H9 (cell line): ENCODE measurements at regions not wholly inside any gene's neighbourhood (a gene's known extent, or its start where the extent isn't known, plus 50 kb on each side); places are given as distances from the start of the nearest gene placed in this dataset.

ENCODE experiments used
- DNase-seq: peaks from one replicate; pipeline ENCODE4 v3.0.0-alpha.2; 2017
- H2AFZ ChIP-seq: one replicate; pipeline ENCODE4 v1.6.1; 2013; ENCODE audit warnings: mild to moderate bottlenecking, low read length, control low read depth, moderate library complexity
- H2AK5ac ChIP-seq: 2 replicates; pipeline ENCODE4 v1.6.1; 2013; ENCODE audit warnings: low read length, control low read depth, mixed read lengths; ENCODE audit not compliant: insufficient read length
- H2BK120ac ChIP-seq: one replicate; pipeline ENCODE4 v1.6.1; 2013; ENCODE audit warnings: low read depth, mild to moderate bottlenecking, low read length, control low read depth, inconsistent platforms; ENCODE audit not compliant: poor library complexity, severe bottlenecking
- H2BK12ac ChIP-seq: 2 replicates; pipeline ENCODE4 v1.6.1; 2013; ENCODE audit warnings: low read length, control low read depth, mixed read lengths, low read depth; ENCODE audit not compliant: insufficient read length
- H2BK15ac ChIP-seq: 2 replicates; pipeline ENCODE4 v1.6.1; 2013; ENCODE audit warnings: low read depth, low read length, control low read depth
- H2BK20ac ChIP-seq: one replicate; pipeline ENCODE4 v1.6.1; 2013; ENCODE audit warnings: low read depth, mild to moderate bottlenecking, low read length, control low read depth, inconsistent platforms; ENCODE audit not compliant: poor library complexity, severe bottlenecking
- H2BK5ac ChIP-seq: 2 replicates; pipeline ENCODE4 v1.6.1; 2013; ENCODE audit warnings: low read length, control low read depth, mixed read lengths; ENCODE audit not compliant: insufficient read length
- H3K14ac ChIP-seq: 2 replicates; pipeline ENCODE4 v1.6.1; 2013; ENCODE audit warnings: low read length, control low read depth; ENCODE audit not compliant: insufficient read depth
- H3K18ac ChIP-seq: 2 replicates; pipeline ENCODE4 v1.6.1; 2013; ENCODE audit warnings: low read depth, mild to moderate bottlenecking, mixed read lengths, low read length, control low read depth; ENCODE audit not compliant: insufficient read length
- H3K23ac ChIP-seq: 2 replicates; pipeline ENCODE4 v1.6.1; 2013; ENCODE audit warnings: low read length, control low read depth, mixed read lengths, low read depth; ENCODE audit not compliant: insufficient read length
- H3K23me2 ChIP-seq: 2 replicates; pipeline ENCODE4 v1.6.1; 2013; ENCODE audit warnings: low read depth, mild to moderate bottlenecking, mixed read lengths, low read length, control low read depth; ENCODE audit not compliant: insufficient read length, poor library complexity, severe bottlenecking
- H3K27ac ChIP-seq: 2 replicates; pipeline ENCODE4 v1.5.1; 2013; ENCODE audit warnings: low read length, control low read depth, mixed read lengths, low read depth; ENCODE audit not compliant: insufficient read length
- H3K27me3 ChIP-seq: 2 replicates; pipeline ENCODE4 v1.6.1; 2013; ENCODE audit warnings: low read length, control low read depth, inconsistent platforms; ENCODE audit not compliant: insufficient read depth
- H3K4ac ChIP-seq: 2 replicates; pipeline ENCODE4 v1.6.1; 2013; ENCODE audit warnings: low read depth, mild to moderate bottlenecking, control low read depth, inconsistent platforms, low read length, moderate library complexity
- H3K4me1 ChIP-seq: 2 replicates; pipeline ENCODE4 v1.6.1; 2013; ENCODE audit warnings: low read length, control low read depth, inconsistent platforms; ENCODE audit not compliant: insufficient read depth
- H3K4me2 ChIP-seq: 2 replicates; pipeline ENCODE4 v1.6.1; 2013; ENCODE audit warnings: low read length, control low read depth, mixed read lengths; ENCODE audit not compliant: insufficient read length, insufficient read depth
- H3K56ac ChIP-seq: 2 replicates; pipeline ENCODE4 v1.6.1; 2013; ENCODE audit warnings: low read depth, mild to moderate bottlenecking, mixed read lengths, low read length, control low read depth; ENCODE audit not compliant: insufficient read length
- H3K79me1 ChIP-seq: 2 replicates; pipeline ENCODE4 v1.6.1; 2013; ENCODE audit warnings: low read depth, mild to moderate bottlenecking, moderate library complexity, low read length, control low read depth, inconsistent platforms; ENCODE audit not compliant: insufficient read depth, poor library complexity, severe bottlenecking
- H3K79me2 ChIP-seq: 2 replicates; pipeline ENCODE4 v1.6.1; 2013; ENCODE audit warnings: low read length, control low read depth, inconsistent platforms; ENCODE audit not compliant: insufficient read depth
- H3K9ac ChIP-seq: 2 replicates; pipeline ENCODE4 v1.6.1; 2013; ENCODE audit warnings: low read length, control low read depth, mixed read lengths; ENCODE audit not compliant: insufficient read length; ENCODE audit errors: extremely low read depth
- H3K9me3 ChIP-seq: one replicate; pipeline ENCODE4 v1.6.1; 2013; ENCODE audit warnings: low read depth, low read length, inconsistent platforms; ENCODE audit not compliant: control insufficient read depth
- H3T11ph ChIP-seq: one replicate; pipeline ENCODE4 v1.6.1; 2013; ENCODE audit warnings: mild to moderate bottlenecking, low read length, control low read depth, inconsistent platforms
- H4K20me1 ChIP-seq: one replicate; pipeline ENCODE4 v1.6.1; 2013; ENCODE audit not compliant: control insufficient read depth, insufficient read length, insufficient read depth
- H4K5ac ChIP-seq: 2 replicates; pipeline ENCODE4 v1.6.1; 2013; ENCODE audit warnings: low read depth, mild to moderate bottlenecking, mixed read lengths, low read length, control low read depth; ENCODE audit not compliant: insufficient read length
- H4K8ac ChIP-seq: replicated peaks from 2 replicates; pipeline ENCODE4 v1.6.1; 2013; ENCODE audit warnings: low read length, control low read depth, mixed read lengths, low read depth; ENCODE audit not compliant: insufficient read length
- H4K91ac ChIP-seq: 2 replicates; pipeline ENCODE4 v1.6.1; 2013; ENCODE audit warnings: low read depth, mild to moderate bottlenecking, moderate library complexity, mixed read lengths, low read length, control low read depth; ENCODE audit not compliant: insufficient read length
- H3K27ac Mint-ChIP-seq, 3 experiments: 2 replicates in 2 of 3; 3 replicates in 1 of 3; pipeline ENCODE4 v1.8.0; 2020 to 2021; ENCODE audit warnings: mixed read lengths in 3 of 3, mild to moderate bottlenecking in 1 of 3, moderate library complexity in 1 of 3
- H3K27me3 Mint-ChIP-seq: 2 replicates; pipeline ENCODE4 v1.8.0; 2021; ENCODE audit warnings: low read depth, mild to moderate bottlenecking, moderate library complexity, mixed read lengths
- H3K36me3 Mint-ChIP-seq, 3 experiments: 2 replicates in 2 of 3; 3 replicates in 1 of 3; pipeline ENCODE4 v1.8.0; 2020 to 2021; ENCODE audit warnings: low read depth in 3 of 3, mixed read lengths in 3 of 3; ENCODE audit not compliant: insufficient read depth in 1 of 3
- H3K4me1 Mint-ChIP-seq, 2 experiments: 2 replicates each; pipeline ENCODE4 v1.8.0; 2020; ENCODE audit warnings: mixed read lengths in 2 of 2
- H3K4me3 Mint-ChIP-seq, 2 experiments: 2 replicates in 1 of 2; 3 replicates in 1 of 2; pipeline ENCODE4 v1.8.0; 2020 to 2021; ENCODE audit warnings: mild to moderate bottlenecking in 2 of 2, mixed read lengths in 2 of 2, moderate library complexity in 1 of 2
- H3K9me3 Mint-ChIP-seq, 2 experiments: 2 replicates in 1 of 2; 3 replicates in 1 of 2; pipeline ENCODE4 v1.8.0; 2020; ENCODE audit warnings: mild to moderate bottlenecking in 2 of 2, mixed read lengths in 2 of 2, moderate library complexity in 1 of 2
- WGBS: extraction: QIAGEN DNeasy Blood & Tissue Kit; methylation state at CpG from one replicate; pipeline ENCODE4 v1.1.7; 2013; ENCODE audit warnings: missing lambda C conversion rate, low lambda C conversion rate, mixed read lengths; ENCODE audit not compliant: insufficient read length; ENCODE audit errors: extremely low coverage; 5-methylcytosine and 5-hydroxymethylcytosine counted together
- TF ChIP-seq, protein P1 (sequence below): fragments of 200-600 bp; sonication (generic); conservative IDR thresholded peaks from 3 replicates; pipeline ENCODE4 v1.8.0; 2021; ENCODE audit warnings: antibody characterized with exemption, mild to moderate bottlenecking

- Mint-ChIP-seq H3K27ac (no peak overlapping the region), H3K9me3 (no peaks in the 10 kb centered on the region), H3K36me3 (no peaks in the 10 kb centered on the region), H3K4me1 (no peaks in the 10 kb centered on the region), H3K27me3 (peaks cover under 1% of the 10 kb centered on the region; the same call in 1 of the 2 replicates), H3K4me3 (no peak overlapping the region)
- H2BK12ac ChIP-seq = no peak overlapping the region
- H3K79me2 ChIP-seq = no peaks in the 10 kb centered on the region
- H2BK15ac ChIP-seq = no peak overlapping the region
- H3K27me3 ChIP-seq = no peaks in the 10 kb centered on the region
- TF ChIP-seq, protein P1, sequence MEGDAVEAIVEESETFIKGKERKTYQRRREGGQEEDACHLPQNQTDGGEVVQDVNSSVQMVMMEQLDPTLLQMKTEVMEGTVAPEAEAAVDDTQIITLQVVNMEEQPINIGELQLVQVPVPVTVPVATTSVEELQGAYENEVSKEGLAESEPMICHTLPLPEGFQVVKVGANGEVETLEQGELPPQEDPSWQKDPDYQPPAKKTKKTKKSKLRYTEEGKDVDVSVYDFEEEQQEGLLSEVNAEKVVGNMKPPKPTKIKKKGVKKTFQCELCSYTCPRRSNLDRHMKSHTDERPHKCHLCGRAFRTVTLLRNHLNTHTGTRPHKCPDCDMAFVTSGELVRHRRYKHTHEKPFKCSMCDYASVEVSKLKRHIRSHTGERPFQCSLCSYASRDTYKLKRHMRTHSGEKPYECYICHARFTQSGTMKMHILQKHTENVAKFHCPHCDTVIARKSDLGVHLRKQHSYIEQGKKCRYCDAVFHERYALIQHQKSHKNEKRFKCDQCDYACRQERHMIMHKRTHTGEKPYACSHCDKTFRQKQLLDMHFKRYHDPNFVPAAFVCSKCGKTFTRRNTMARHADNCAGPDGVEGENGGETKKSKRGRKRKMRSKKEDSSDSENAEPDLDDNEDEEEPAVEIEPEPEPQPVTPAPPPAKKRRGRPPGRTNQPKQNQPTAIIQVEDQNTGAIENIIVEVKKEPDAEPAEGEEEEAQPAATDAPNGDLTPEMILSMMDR = no peak
- no peak for DNase-seq
- H2BK120ac ChIP-seq = no peak overlapping the region
- no peak overlapping the region for H4K91ac ChIP-seq
- no peak overlapping the region for H2AFZ ChIP-seq
- no peak overlapping the region for H2AK5ac ChIP-seq
- H4K20me1 ChIP-seq = no peaks in the 10 kb centered on the region
- no peak overlapping the region for H4K5ac ChIP-seq
- H3K9ac ChIP-seq = no peak overlapping the region
- H3K14ac ChIP-seq = no peak overlapping the region
- no peak overlapping the region for H3K27ac ChIP-seq
- H3K9me3 ChIP-seq = no peaks in the 10 kb centered on the region
- no peak overlapping the region for H3K4ac ChIP-seq
- no peak overlapping the region for H3K18ac ChIP-seq
- H3K4me1 ChIP-seq = no peaks in the 10 kb centered on the region
- H3K23ac ChIP-seq = no peak overlapping the region
- no peaks in the 10 kb centered on the region for H3K23me2 ChIP-seq
- H3T11ph ChIP-seq = no peak overlapping the region
- no peak overlapping the region for H2BK20ac ChIP-seq
- H3K79me1 ChIP-seq = no peaks in the 10 kb centered on the region
- H4K8ac ChIP-seq = no peak overlapping the region
- WGBS = no CpG with 5 or more reads among the region's 1 CpG
- no peak overlapping the region for H2BK5ac ChIP-seq
- no peak overlapping the region for H3K56ac ChIP-seq
- no peak overlapping the region for H3K4me2 ChIP-seq
Measured at GRCh38 chr15:38726187-38726586, 161.6 kb upstream of the RASGRP1 start.
